ENCODE measurements at regions not wholly inside any gene's neighbourhood (a gene's known extent, or its start where the extent isn't known, plus 50 kb on each side); places are given as distances from the start of the nearest gene placed in this dataset.
A peak's percentile ranks its signal among the peaks of the same experiment; 100 is the strongest.

DNA sequence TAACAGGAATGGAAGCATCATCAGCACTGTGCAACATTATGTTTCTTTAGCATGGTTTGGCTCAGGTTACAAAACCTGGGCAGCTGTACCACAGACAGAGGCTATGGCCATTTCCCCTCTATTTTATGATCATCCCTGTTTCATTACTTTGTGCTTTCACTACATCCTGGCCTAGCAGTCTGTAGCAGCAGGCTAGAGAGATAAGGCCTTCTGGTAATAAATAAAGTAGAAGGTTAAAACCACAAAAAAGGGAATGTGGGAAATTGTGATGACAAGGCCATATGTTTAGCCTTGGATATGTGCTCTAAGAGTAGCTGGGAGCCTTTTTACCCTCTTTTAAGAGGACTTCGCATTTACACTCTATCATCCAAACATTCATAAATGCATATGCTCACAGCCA is 266.2 kb upstream of the PHF14 start:
- Histone ChIP-seq H3K27me3 (no peaks in the 10 kb centered on the region), H3K4me3 (no peak overlapping the region), H3K9ac (no peak overlapping the region), H3K9me3 (no peaks in the 10 kb centered on the region), H3K27ac (no peak overlapping the region), H3K4me1 (peaks cover 15% of the 10 kb centered on the region), H3K4me2 (peak overlapping the region; percentile 51), H4K20me1 (no peaks in the 10 kb centered on the region), H3K36me3 (no peaks in the 10 kb centered on the region)
- no peak for TF ChIP-seq Cebpa-rat (IDR thresholded peaks at IDR 0.05)

DNA sequence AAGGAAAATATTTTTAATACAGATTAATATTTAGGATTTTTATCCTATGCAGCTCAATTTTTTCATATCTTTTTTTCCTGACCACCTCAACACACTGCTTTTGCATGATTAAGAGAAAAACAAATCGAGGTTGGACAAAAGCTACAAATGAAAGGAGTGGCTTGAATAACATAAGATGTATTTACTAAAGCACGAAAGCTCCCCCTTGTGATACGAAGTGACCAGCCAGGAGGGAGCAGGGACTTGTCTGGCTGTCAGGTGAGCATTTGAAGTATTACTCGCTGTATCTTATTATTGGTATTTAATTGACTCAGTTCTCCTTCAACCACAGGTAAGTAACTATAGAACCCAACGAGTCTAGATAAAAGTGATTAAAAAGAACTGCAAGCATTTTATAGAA is 265.2 kb upstream of the PHF14 start:
- Histone ChIP-seq H3K27me3 (no peaks in the 10 kb centered on the region), H4K20me1 (no peaks in the 10 kb centered on the region), H3K9me3 (no peaks in the 10 kb centered on the region), H3K4me2 (no peak overlapping the region), H3K4me1 (peaks cover 15% of the 10 kb centered on the region), H3K4me3 (no peak overlapping the region), H3K9ac (no peak overlapping the region), H3K36me3 (no peaks in the 10 kb centered on the region), H3K27ac (no peak overlapping the region)
- no peak for TF ChIP-seq Cebpa-rat (IDR thresholded peaks at IDR 0.05)

DNA sequence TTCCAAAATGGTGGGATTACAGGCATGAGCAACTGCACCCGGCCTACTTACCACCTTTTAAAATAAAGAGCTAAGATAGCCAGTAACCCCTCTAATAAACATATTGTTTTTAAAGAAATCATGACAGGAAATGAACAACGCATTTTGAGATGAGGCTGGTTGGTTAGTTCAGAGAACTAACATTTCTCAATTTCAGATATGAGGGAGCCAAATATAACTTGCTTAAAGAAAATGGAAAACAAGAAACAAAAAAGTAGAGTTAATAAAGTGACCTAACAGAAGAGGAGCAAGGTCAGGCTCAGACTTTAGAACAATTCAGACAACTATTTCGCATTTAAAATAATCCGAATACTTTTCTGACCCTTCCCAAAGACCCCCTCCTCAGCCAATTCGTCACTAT is 254.9 kb upstream of the PHF14 start:
- no peaks in the 10 kb centered on the region for H3K4me1 ChIP-seq
- no peaks in the 10 kb centered on the region for H4K20me1 ChIP-seq
- no peaks in the 10 kb centered on the region for H3K36me3 ChIP-seq
- H3K27ac ChIP-seq = no peak overlapping the region
- no peak for TF ChIP-seq Cebpa-rat (IDR thresholded peaks at IDR 0.05)
- H3K9me3 ChIP-seq = no peaks in the 10 kb centered on the region
- H3K4me3 ChIP-seq = no peak overlapping the region
- H3K27me3 ChIP-seq = no peaks in the 10 kb centered on the region
- no peak overlapping the region for H3K4me2 ChIP-seq
- no peak overlapping the region for H3K9ac ChIP-seq

DNA sequence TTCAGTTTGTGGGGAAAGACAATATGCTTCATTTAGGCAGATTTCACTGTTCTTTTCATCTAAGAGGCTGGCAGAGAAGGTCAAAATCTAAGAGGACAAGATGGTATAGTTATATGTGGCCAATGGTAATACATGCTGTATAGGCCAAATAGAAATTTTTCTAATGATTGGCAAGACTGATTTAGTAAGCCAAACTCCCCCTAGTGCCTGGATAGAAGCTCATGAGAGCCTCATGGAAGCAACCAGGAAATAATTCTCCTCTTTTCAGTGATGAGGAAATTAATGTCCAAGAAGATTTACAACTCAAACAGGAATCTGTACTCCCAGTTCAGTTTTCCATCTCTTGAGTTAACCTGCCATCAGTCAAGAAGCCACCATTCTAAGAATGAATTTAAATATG is 253.6 kb upstream of the PHF14 start:
- Histone ChIP-seq H3K27ac (no peak overlapping the region), H4K20me1 (no peaks in the 10 kb centered on the region), H3K4me2 (no peak overlapping the region), H3K36me3 (no peaks in the 10 kb centered on the region), H3K4me1 (no peaks in the 10 kb centered on the region), H3K27me3 (no peaks in the 10 kb centered on the region), H3K9me3 (no peaks in the 10 kb centered on the region), H3K9ac (no peak overlapping the region), H3K4me3 (no peak overlapping the region)
- TF ChIP-seq Cebpa-rat (IDR thresholded peaks at IDR 0.05) = no peak

DNA sequence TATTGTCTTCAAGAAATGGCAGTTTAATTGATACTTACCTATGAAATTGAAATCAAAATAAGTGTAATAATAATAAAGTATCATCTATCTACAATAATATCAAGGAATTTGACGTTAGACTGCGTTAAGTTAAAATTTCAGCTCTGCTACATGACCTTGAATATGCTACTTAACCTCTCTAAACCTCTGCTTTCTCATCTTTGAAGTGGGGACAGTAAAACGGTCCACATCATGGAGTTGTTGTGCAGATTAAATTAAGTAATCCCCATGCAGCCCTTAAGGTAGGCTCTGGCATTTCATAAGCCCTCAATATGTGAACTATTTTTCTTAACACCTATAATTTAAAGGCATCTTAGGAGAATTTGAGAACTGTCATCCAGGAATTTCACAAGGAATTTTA is 252.4 kb upstream of the PHF14 start:
- H3K36me3 ChIP-seq = no peaks in the 10 kb centered on the region
- no peaks in the 10 kb centered on the region for H3K4me1 ChIP-seq
- H3K9ac ChIP-seq = no peak overlapping the region
- H3K27ac ChIP-seq = no peak overlapping the region
- no peaks in the 10 kb centered on the region for H3K9me3 ChIP-seq
- H3K4me3 ChIP-seq = no peak overlapping the region
- no peak overlapping the region for H3K4me2 ChIP-seq
- no peaks in the 10 kb centered on the region for H3K27me3 ChIP-seq
- no peaks in the 10 kb centered on the region for H4K20me1 ChIP-seq
- TF ChIP-seq Cebpa-rat (IDR thresholded peaks at IDR 0.05) = no peak

DNA sequence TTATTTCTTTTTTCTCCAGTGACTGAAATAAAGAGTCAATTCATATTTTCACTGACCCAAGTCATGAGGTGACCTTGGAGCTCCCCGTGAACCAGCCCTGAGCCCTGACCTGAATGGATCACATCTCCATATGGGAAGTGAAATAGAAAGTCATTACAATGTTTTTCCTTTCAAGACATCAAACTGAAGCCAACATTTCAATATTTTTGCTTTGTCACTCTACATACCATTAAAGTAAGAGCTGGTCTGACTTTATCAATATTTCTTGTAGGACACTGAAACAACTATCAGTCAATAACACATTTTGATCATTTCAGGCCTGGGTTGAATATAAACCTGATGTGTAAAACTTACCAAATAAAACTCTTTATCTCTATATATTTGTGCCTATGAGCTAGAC is 249.8 kb upstream of the PHF14 start:
- Histone ChIP-seq H3K36me3 (no peaks in the 10 kb centered on the region), H3K4me2 (no peak overlapping the region), H3K27me3 (no peaks in the 10 kb centered on the region), H3K9ac (no peak overlapping the region), H3K4me3 (no peak overlapping the region), H3K4me1 (no peaks in the 10 kb centered on the region), H4K20me1 (no peaks in the 10 kb centered on the region), H3K27ac (no peak overlapping the region), H3K9me3 (no peaks in the 10 kb centered on the region)
- no peak for TF ChIP-seq Cebpa-rat (IDR thresholded peaks at IDR 0.05)

DNA sequence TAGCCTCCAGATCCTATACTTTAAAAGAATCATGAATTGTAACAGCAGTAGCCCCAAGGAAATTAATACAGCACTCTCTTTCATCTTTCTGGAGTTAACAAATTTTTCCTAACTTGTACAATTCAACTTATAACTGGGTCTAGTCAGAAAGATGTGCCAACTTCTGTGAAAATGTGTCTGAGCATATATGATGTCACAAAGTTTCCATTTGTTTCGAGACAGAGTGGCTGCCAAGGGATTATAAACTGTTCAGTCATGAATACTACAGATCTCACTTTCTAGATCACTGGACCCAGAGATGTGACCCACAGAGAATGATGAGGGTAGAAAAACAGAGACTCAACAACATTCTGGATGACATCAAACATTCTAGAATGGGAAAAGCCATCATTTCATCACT is 249.2 kb upstream of the PHF14 start:
- no peak for TF ChIP-seq Cebpa-rat (IDR thresholded peaks at IDR 0.05)
- Histone ChIP-seq H3K9ac (no peak overlapping the region), H3K9me3 (no peaks in the 10 kb centered on the region)

DNA sequence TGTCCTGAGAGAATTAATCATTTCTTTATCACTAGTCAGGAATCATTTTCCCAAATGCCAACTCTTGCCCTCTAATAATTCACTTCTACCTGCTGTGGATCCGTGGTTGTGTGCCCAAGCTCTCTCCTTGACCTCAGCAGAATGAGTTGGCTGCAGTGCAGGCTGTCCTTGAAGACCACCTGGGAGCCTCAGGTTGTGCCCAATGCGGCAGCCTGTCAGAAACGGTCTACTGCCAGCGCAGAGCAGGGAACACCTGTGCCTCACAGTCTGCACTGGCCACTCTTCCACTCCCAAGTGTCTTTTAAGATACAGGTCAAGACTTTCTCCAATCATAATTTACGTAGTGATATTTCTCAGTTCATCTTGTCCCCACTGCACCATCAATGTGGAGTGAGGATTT is 246.0 kb upstream of the PHF14 start:
- no peaks in the 10 kb centered on the region for H3K9me3 ChIP-seq
- no peaks in the 10 kb centered on the region for H4K20me1 ChIP-seq
- no peak overlapping the region for H3K27ac ChIP-seq
- no peak overlapping the region for H3K9ac ChIP-seq
- H3K36me3 ChIP-seq = no peaks in the 10 kb centered on the region
- TF ChIP-seq Cebpa-rat (IDR thresholded peaks at IDR 0.05) = no peak
- no peaks in the 10 kb centered on the region for H3K4me1 ChIP-seq
- H3K4me2 ChIP-seq = no peak overlapping the region
- H3K4me3 ChIP-seq = no peak overlapping the region
- no peaks in the 10 kb centered on the region for H3K27me3 ChIP-seq

More for the DNA sequence above, 249.2 kb upstream of the PHF14 start:
- no peak overlapping the region for H3K4me2 ChIP-seq
- no peaks in the 10 kb centered on the region for H3K4me1 ChIP-seq
- H3K4me3 ChIP-seq = no peak overlapping the region
- no peak overlapping the region for H3K27ac ChIP-seq
- no peaks in the 10 kb centered on the region for H4K20me1 ChIP-seq
- no peaks in the 10 kb centered on the region for H3K27me3 ChIP-seq
- no peaks in the 10 kb centered on the region for H3K36me3 ChIP-seq

DNA sequence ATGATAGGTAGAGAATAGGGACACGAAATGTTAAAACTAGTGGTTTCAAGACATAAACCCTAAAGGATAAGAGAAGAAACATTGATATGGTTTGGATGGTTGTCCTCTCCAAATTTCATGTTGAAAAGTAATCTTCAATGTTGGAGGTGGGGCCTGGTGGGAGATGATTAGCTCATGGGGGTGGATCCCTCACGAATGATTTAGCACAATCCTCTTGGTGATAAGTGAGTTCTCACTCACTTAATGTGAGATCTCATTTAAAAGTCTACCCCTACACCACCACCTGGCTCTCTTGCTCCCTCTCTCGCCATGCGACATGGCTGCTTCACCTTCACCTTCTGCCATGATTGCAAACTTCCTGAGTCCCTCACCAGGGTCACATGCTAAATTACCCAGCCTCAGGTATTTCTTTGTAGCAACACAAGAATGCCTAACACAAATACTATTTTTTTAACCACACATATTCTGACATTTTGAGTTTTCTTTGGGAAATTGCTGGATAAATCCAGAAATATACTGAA is 242.4 kb upstream of the PHF14 start:
- no peaks in the 10 kb centered on the region for H3K4me1 ChIP-seq
- H3K4me3 ChIP-seq = no peak overlapping the region
- TF ChIP-seq Cebpa-rat (IDR thresholded peaks at IDR 0.05) = no peak
- H3K27me3 ChIP-seq = no peaks in the 10 kb centered on the region
- no peaks in the 10 kb centered on the region for H3K9me3 ChIP-seq
- H3K9ac ChIP-seq = no peak overlapping the region
- H3K36me3 ChIP-seq = no peaks in the 10 kb centered on the region
- H4K20me1 ChIP-seq = no peaks in the 10 kb centered on the region
- H3K27ac ChIP-seq = no peak overlapping the region
- no peak overlapping the region for H3K4me2 ChIP-seq

DNA sequence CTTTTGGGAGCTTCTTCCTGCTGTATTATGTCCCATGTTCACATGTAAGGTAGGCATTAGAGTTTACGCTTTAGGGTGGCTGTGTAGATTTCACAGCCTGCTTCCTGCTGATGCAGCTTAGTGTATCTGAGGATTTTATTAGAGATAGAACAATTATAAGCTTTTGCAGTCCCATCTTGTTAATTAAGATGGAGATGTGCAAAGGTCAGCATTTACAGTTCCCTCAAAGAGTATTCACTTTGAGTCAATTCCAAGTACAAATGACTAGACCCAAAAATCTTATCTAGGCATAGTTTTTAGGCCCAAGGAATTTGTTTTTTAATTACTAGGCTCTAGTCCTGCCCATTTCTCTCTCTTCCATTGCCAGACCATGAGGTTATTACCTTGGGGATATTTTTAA is 239.9 kb upstream of the PHF14 start:
- no peak for TF ChIP-seq Cebpa-rat (IDR thresholded peaks at IDR 0.05)
- no peaks in the 10 kb centered on the region for H3K4me1 ChIP-seq
- H3K4me3 ChIP-seq = no peak overlapping the region
- no peaks in the 10 kb centered on the region for H3K9me3 ChIP-seq
- no peak overlapping the region for H3K27ac ChIP-seq
- H3K27me3 ChIP-seq = no peaks in the 10 kb centered on the region
- no peak overlapping the region for H3K9ac ChIP-seq
- no peak overlapping the region for H3K4me2 ChIP-seq
- H4K20me1 ChIP-seq = no peaks in the 10 kb centered on the region
- H3K36me3 ChIP-seq = no peaks in the 10 kb centered on the region

DNA sequence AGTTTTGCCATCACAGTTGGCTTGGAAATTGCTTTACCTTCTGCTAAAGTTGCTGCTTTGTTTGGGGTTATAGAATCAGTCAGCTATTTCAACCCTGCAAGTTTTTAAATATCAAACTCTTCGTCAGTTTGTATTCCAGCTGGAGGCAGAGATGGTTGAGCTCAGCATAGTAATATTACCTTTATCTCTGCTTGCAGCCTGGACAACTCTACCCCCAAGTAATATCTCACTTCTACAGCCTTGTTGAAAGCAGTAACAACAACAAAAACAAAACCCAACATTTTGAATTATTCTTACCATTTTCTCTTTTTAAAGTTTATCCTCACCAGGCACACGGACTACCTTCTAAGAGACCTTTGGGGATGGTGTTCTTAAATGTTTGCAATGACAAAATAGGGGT is 239.1 kb upstream of the PHF14 start:
- H3K27ac ChIP-seq = no peak overlapping the region
- TF ChIP-seq Cebpa-rat (IDR thresholded peaks at IDR 0.05) = no peak
- no peaks in the 10 kb centered on the region for H3K4me1 ChIP-seq
- H3K9ac ChIP-seq = no peak overlapping the region
- H4K20me1 ChIP-seq = no peaks in the 10 kb centered on the region
- no peaks in the 10 kb centered on the region for H3K27me3 ChIP-seq
- H3K36me3 ChIP-seq = no peaks in the 10 kb centered on the region
- no peaks in the 10 kb centered on the region for H3K9me3 ChIP-seq
- H3K4me3 ChIP-seq = no peak overlapping the region
- no peak overlapping the region for H3K4me2 ChIP-seq

All from BLaER1 (cell line).